ENCODE measurements at regions not wholly inside any gene's neighbourhood (a gene's known extent, or its start where the extent isn't known, plus 50 kb on each side); places are given as distances from the start of the nearest gene placed in this dataset.

DNA sequence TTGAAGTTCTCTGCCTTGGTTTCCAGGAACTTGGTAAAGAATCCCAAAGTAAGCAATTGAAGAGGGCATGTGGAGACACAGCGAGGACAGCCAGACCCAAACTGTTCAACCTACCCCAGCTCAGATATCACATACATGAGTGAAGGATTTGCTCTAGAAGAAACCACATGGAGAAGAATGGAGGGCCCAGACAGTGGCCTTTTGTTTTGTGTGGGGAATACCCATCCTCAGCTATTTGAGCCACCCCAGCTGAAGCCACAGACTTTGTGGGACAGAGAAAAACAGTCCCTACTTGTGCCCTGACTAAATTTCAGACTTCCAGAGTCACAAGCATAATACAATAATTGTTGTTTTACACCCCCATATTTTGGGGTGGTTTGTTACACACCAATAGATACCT is 387.1 kb downstream of the ZSWIM6 start:
- DNase-seq (ENCODE audit: low spot score in 2 of 2, unreplicated experiment in 2 of 2), result no peak
- Mint-ChIP-seq H3K27me3 (ENCODE audit: low read depth) (peaks cover 19% of the 10 kb centered on the region), H3K4me3 (no peak overlapping the region), H3K9me3 (peaks cover 23% of the 10 kb centered on the region), H3K27ac (no peak overlapping the region), H3K36me3 (no peaks in the 10 kb centered on the region), H3K4me1 (no peaks in the 10 kb centered on the region)
- TF ChIP-seq, protein P1, sequence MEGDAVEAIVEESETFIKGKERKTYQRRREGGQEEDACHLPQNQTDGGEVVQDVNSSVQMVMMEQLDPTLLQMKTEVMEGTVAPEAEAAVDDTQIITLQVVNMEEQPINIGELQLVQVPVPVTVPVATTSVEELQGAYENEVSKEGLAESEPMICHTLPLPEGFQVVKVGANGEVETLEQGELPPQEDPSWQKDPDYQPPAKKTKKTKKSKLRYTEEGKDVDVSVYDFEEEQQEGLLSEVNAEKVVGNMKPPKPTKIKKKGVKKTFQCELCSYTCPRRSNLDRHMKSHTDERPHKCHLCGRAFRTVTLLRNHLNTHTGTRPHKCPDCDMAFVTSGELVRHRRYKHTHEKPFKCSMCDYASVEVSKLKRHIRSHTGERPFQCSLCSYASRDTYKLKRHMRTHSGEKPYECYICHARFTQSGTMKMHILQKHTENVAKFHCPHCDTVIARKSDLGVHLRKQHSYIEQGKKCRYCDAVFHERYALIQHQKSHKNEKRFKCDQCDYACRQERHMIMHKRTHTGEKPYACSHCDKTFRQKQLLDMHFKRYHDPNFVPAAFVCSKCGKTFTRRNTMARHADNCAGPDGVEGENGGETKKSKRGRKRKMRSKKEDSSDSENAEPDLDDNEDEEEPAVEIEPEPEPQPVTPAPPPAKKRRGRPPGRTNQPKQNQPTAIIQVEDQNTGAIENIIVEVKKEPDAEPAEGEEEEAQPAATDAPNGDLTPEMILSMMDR (IDR thresholded peaks at IDR 0.05; ENCODE audit: unreplicated experiment), result no peak

DNA sequence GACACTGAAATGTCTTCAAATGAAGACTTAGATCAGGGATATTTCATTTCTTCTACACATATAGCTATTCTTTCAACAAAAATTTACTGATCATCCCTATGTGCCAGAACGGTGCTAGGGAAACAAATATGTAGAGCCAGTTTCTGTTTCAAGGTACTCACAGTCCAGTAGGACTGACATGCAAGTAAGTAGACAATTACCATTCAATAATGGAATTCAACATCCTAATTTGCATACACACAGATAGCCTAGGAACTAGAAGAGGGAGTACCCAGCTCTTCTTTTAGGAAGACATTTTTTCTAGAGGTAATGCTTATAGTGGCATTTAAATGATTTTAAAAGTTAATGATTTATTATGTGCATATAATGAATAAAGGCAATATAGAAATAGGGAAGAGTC is 388.8 kb downstream of the ZSWIM6 start:
- H3K27ac Mint-ChIP-seq, result no peak overlapping the region
- TF ChIP-seq, protein P1 (IDR thresholded peaks at IDR 0.05; ENCODE audit: unreplicated experiment), result no peak
- H3K9me3 Mint-ChIP-seq, result peaks cover 23% of the 10 kb centered on the region
- no peaks in the 10 kb centered on the region for H3K36me3 Mint-ChIP-seq
- no peak for DNase-seq (ENCODE audit: low spot score in 2 of 2, unreplicated experiment in 2 of 2)
- H3K4me1 Mint-ChIP-seq, result no peaks in the 10 kb centered on the region
- H3K27me3 Mint-ChIP-seq (ENCODE audit: low read depth), result peaks cover 23% of the 10 kb centered on the region
- no peak overlapping the region for H3K4me3 Mint-ChIP-seq

DNA sequence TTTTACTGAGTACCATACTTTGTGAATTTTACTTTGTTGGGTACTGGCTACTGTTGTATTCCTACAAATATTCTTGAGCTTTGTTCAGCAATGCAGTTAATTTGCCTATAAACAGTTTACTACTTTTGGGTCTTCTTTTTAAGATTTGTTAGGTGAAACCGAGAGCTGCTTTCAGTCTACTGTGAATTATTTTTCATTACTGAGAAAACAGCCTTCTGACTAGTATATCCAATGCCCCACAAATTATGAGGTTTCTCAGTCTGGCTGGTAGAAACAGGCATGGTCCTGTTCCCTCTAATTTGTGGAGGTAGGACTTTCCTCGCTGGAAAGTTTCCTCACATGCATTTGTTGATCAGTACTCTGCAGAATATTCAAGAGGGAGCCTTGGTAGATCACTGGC is 392.0 kb downstream of the ZSWIM6 start:
- Mint-ChIP-seq H3K9me3 (peaks cover 23% of the 10 kb centered on the region), H3K27me3 (ENCODE audit: low read depth) (peaks cover 28% of the 10 kb centered on the region), H3K36me3 (no peaks in the 10 kb centered on the region), H3K27ac (no peak overlapping the region), H3K4me1 (no peaks in the 10 kb centered on the region), H3K4me3 (no peak overlapping the region)
- no peak for DNase-seq (ENCODE audit: low spot score in 2 of 2, unreplicated experiment in 2 of 2)
- TF ChIP-seq, protein P1 (IDR thresholded peaks at IDR 0.05; ENCODE audit: unreplicated experiment), result no peak

DNA sequence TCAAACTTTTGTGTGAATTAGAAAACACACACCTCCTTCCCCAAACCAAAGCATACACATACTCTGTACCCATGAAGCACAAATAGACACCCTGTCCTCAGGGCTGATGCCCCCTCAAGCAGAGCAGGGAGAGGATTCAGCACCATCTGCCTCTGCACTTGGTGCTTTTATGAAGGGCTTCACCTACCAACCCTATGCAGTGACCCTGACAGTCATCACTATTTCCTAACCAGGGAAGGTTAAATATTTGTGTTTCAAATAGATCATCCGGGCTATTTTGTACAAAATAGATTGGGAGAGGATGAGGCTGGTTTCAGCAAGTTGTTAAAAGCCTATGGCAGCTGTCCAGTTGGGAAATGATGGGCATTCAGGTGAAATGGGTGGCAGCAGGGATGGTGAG is 396.2 kb downstream of the ZSWIM6 start:
- peaks cover 7% of the 10 kb centered on the region for H3K9me3 Mint-ChIP-seq
- H3K27me3 Mint-ChIP-seq (ENCODE audit: low read depth), result peaks cover 36% of the 10 kb centered on the region
- no peak for DNase-seq (ENCODE audit: low spot score in 2 of 2, unreplicated experiment in 2 of 2)
- H3K36me3 Mint-ChIP-seq, result no peaks in the 10 kb centered on the region
- H3K27ac Mint-ChIP-seq, result no peak overlapping the region
- TF ChIP-seq, protein P1 (IDR thresholded peaks at IDR 0.05; ENCODE audit: unreplicated experiment), result no peak
- no peak overlapping the region for H3K4me3 Mint-ChIP-seq
- H3K4me1 Mint-ChIP-seq, result peaks cover 24% of the 10 kb centered on the region

DNA sequence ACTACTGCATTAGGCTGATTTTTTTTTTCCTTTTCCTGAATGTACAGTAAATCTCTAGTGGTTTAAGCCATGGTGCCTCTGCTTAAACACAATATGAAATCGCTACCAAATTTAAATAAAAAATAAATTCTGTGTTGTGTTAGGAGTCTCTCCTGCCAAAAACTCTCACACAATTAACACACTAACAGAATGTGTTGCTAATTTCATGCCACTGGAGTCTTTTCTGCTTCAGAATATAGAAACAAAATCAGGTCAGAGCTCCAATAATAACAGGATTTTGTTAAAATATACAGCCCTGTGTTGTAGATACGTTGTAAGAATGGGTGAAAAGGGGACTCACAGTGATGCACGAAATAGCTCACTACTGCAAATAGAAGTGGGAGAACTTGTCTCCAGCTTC is 398.8 kb downstream of the ZSWIM6 start:
- Mint-ChIP-seq H3K27me3 (ENCODE audit: low read depth) (peaks cover 22% of the 10 kb centered on the region), H3K27ac (no peak overlapping the region), H3K4me1 (peaks cover 35% of the 10 kb centered on the region), H3K36me3 (no peaks in the 10 kb centered on the region), H3K9me3 (no peaks in the 10 kb centered on the region), H3K4me3 (no peak overlapping the region)
- DNase-seq (ENCODE audit: low spot score in 2 of 2, unreplicated experiment in 2 of 2), result no peak
- TF ChIP-seq, protein P1 (IDR thresholded peaks at IDR 0.05; ENCODE audit: unreplicated experiment), result no peak

Data from mesothelial cell of epicardium (in vitro differentiated cells).